Right ventricle myocardium inferior (tissue), 1 donor: ENCODE measurements at regions not wholly inside any gene's neighbourhood (a gene's known extent, or its start where the extent isn't known, plus 50 kb on each side); places are given as distances from the start of the nearest gene placed in this dataset.

Experiments used
- ATAC-seq: fragments of 200-7000 bp; cut with Tn5 transposase; one replicate; pipeline ENCODE4 v1.9.1; 2020; ENCODE audit warnings: mild to moderate bottlenecking, moderate library complexity
- DNase-seq: peaks from one replicate; pipeline ENCODE4 v3.0.0; 2021; ENCODE audit errors: missing footprints
- intact Hi-C: fragments of 100-400 bp; cut with DNase I; formaldehyde crosslinking; loops from one replicate; pipeline ENCODE4 v1.11.0; 2022
- donor health status: DM: no; HTN: yes; CAD: no; lungs with severe emphysema.

GRCh38 chr10:36263871-36264270, 621.8 kb upstream of the FZD8 start:
- ATAC-seq (no peak), DNase-seq (no peak)
- intact Hi-C loops, result no loop called here

GRCh38 chr10:36256948-36257356, 614.9 kb upstream of the FZD8 start:
- no peak for ATAC-seq
- DNase-seq, result no peak
- intact Hi-C loops, result no loop called here

- DNase-seq, result no peak
- intact Hi-C loops, result no loop called here
- no peak for ATAC-seq
Observed at GRCh38 chr10:36256166-36256565, 614.1 kb upstream of the FZD8 start.

- DNase-seq (peak; percentile 77), ATAC-seq (no peak)
- intact Hi-C loops, result no loop called here
Observed at GRCh38 chr10:36254199-36254598, 612.1 kb upstream of the FZD8 start.

- ATAC-seq (no peak), DNase-seq (no peak)
- intact Hi-C loops, result no loop called here
Observed at GRCh38 chr10:36253731-36254130, 611.6 kb upstream of the FZD8 start.

- intact Hi-C loops, result no loop called here
- DNase-seq, result no peak
- no peak for ATAC-seq
Observed at GRCh38 chr10:36251068-36251467, 609.0 kb upstream of the FZD8 start.

GRCh38 chr10:36248304-36248981, 606.3 kb upstream of the FZD8 start:
- no peak for DNase-seq
- ATAC-seq, result no peak
- intact Hi-C loops, result no loop called here

- no peak for DNase-seq
- intact Hi-C loops, result no loop called here
- ATAC-seq, result no peak
Observed at GRCh38 chr10:36247478-36247877, 605.4 kb upstream of the FZD8 start.

- no peak for ATAC-seq
- no peak for DNase-seq
- intact Hi-C loops, result no loop called here
Observed at GRCh38 chr10:36236931-36237330, 594.8 kb upstream of the FZD8 start.

- no peak for ATAC-seq
- no peak for DNase-seq
- intact Hi-C loops, result no loop called here
Observed at GRCh38 chr10:36236341-36236740, 594.2 kb upstream of the FZD8 start.

- intact Hi-C loops, result no loop called here
- ATAC-seq, result no peak
- no peak for DNase-seq
Observed at GRCh38 chr10:36232935-36233334, 590.8 kb upstream of the FZD8 start.

- intact Hi-C loops, result no loop called here
- ATAC-seq (no peak), DNase-seq (no peak)
Observed at GRCh38 chr10:36224431-36224985, 582.4 kb upstream of the FZD8 start.

GRCh38 chr10:36221101-36221500, 579.0 kb upstream of the FZD8 start:
- intact Hi-C loops, result no loop called here
- no peak for DNase-seq
- ATAC-seq, result no peak

- ATAC-seq, result no peak
- intact Hi-C loops, result no loop called here
- no peak for DNase-seq
Observed at GRCh38 chr10:36220151-36220550, 578.1 kb upstream of the FZD8 start.

- no peak for ATAC-seq
- no peak for DNase-seq
- intact Hi-C loops, result no loop called here
Observed at GRCh38 chr10:36211856-36212255, 569.8 kb upstream of the FZD8 start.

GRCh38 chr10:36209480-36209879, 567.4 kb upstream of the FZD8 start:
- intact Hi-C loops, result no loop called here
- ATAC-seq, result no peak

GRCh38 chr10:36202881-36203280, 560.8 kb upstream of the FZD8 start:
- intact Hi-C loops, result no loop called here
- no peak for ATAC-seq
- DNase-seq, result no peak

More at GRCh38 chr10:36209480-36209879, 567.4 kb upstream of the FZD8 start:
- no peak for DNase-seq

- no peak for ATAC-seq
- intact Hi-C loops, result no loop called here
- DNase-seq, result no peak
Observed at GRCh38 chr10:36200577-36200976, 558.5 kb upstream of the FZD8 start.

- intact Hi-C loops, result no loop called here
- DNase-seq (no peak), ATAC-seq (no peak)
Observed at GRCh38 chr10:36198322-36198721, 556.2 kb upstream of the FZD8 start.

- DNase-seq (no peak), ATAC-seq (no peak)
- intact Hi-C loops, result no loop called here
Observed at GRCh38 chr10:36195364-36195763, 553.3 kb upstream of the FZD8 start.

- ATAC-seq, result no peak
- intact Hi-C loops, result no loop called here
- no peak for DNase-seq
Observed at GRCh38 chr10:36194276-36194675, 552.2 kb upstream of the FZD8 start.
